Activated naive CD4-positive, alpha-beta T cell treated with anti-CD3 and anti-CD28 coated beads, Interleukin-2, amount 50 U/mL, for 16 hours (primary cell): ENCODE measurements at regions not wholly inside any gene's neighbourhood (a gene's known extent, or its start where the extent isn't known, plus 50 kb on each side); places are given as distances from the start of the nearest gene placed in this dataset.
"Not testable (repeated sequence)": the region's sequence is repeated elsewhere in the genome, so short reads cannot be mapped to it uniquely, and the experiment has no call there.

Experiments
- DNase-seq: peaks from one replicate; pipeline ENCODE4 v3.0.0-alpha.2; 2020

DNA sequence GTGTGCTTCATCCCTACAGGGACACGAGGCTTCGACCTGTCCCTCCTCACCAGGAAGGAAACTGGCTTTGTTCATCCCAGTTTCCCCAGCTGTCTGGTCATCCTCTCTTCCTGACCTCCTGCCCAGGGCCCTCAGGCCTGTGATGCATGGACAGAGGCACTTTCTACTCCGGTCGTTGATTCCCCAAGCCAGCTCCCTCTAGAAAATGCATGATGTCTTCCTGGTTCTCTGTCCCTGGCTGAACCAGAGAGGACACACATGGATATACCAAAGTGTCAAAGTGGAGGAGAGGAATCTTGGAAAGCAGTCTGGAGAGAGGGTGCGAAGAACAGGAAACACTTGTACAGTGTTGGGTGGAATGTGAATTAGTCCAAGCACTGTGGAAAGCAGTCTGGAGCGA lies 501.4 kb downstream of the TMEM121 start:
- not testable (repeated sequence) for DNase-seq

DNA sequence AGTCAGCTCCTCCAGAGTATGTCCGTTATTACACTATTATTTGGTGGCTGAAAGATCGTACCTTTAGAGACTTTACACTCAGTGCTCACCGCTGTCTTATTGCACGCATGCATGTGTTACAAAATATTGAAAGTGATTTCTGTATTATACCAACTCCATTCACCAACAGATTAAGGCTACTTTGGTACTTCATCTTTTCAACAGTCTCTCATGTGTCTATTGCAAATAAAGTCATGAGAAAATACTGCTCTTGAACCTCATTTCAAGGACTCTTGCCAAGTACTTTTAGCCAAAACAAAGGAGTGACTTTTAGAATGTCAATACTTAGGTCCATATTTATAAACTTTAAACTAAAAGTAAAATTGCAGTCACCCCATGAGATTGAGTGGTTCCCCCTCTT lies 503.6 kb downstream of the TMEM121 start:
- DNase-seq, result no peak

- DNase-seq, result no peak
Measured at GRCh38 chr14:106037380-106037779, 511.0 kb downstream of the TMEM121 start.

GRCh38 chr14:106038263-106038662 lies 511.9 kb downstream of the TMEM121 start:
- no peak for DNase-seq

DNA sequence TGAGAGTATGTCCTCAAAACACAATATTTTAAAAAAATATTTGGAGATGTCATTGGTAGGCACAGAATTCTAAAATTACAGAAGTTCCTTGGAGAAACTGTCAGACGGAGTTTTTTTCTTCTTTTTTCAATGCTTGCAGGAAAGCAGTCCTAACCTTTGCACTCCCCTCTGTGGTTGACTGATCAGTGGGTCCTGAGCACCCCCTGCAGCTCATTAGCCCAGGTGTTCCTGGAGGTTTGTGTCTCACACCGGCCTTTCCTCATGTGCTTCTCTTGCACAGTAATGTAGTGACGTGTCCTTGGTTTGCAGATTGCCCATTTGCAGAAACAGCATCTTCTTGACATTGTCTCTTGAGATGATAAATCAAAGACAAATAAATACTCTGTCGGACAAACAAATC lies 513.0 kb downstream of the TMEM121 start:
- DNase-seq, result peak; percentile 80

GRCh38 chr14:106044515-106044914 lies 518.1 kb downstream of the TMEM121 start:
- no peak for DNase-seq

- peak; percentile 84 for DNase-seq
Measured at GRCh38 chr14:106044949-106045596, 518.7 kb downstream of the TMEM121 start.

DNA sequence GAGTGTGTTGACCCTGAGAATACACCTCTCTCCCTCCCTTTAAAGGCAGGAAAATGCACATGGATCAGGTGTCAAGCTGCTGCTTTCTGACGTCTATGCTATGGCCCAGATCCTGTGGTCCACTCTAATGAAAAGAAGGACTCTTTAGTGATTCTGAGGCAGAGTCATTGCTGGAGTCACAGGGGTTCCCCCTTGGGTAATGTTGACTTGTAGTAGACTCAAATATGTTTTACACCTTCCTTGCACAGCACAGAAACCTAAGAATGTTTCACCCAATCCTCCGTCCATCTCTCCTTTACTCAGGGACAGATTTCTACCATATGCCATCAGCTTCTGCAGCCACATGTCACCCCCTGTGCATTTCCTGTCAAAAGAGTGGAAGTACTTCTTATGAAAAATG lies 525.4 kb downstream of the TMEM121 start:
- DNase-seq, result no peak

GRCh38 chr14:106055289-106055688 lies 528.9 kb downstream of the TMEM121 start:
- DNase-seq, result no peak

DNA sequence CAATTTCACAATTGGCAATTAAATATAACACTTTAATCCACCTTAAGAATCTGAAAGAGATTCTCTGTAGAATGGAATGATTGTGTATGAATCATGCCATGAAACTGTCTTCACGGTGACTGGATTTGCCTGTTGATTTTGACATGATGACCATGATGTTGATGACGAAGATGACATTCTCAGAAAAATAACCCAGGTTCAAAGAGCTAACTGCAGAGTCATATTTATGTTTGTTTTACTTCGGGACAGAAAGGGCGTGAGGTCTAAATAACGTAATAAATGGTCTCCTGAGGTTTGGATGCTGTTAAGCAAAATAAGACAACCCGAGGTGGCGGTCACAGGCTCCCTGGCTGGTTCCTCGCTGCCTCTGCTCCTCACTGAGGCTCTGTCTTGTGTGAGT lies 532.0 kb downstream of the TMEM121 start:
- no peak for DNase-seq

DNA sequence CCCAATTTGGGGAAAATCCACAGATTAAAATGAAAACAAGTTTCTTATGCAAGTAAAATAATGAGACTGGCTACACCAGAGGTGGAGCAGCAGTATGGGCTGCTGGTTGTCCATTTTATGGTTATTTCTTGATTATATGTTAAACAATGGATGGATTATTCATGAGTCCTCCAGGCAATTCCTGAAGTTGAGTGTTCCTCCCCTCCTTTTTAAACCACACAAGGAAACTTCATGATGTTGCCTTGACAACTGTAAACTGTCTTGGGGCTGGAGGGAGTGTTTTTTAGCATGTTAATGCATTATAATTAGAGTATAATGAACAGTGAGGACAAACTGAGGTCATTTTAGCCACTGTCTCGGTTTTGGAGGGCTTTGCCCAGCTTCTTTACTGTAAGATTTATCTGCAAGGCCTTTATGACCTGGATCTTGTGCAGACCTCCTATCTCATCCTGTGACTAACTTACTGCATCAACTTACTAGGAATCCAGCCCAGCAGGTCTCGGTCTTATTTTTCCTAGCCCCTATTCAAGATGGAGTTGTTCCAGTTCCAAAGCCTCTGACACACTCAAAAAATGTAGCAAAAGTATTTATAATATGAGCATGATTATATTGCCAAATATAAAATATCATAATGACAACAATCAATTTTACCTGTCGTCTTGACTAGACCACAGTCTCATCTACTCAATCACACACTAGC lies 534.0 kb downstream of the TMEM121 start:
- no peak for DNase-seq

DNA sequence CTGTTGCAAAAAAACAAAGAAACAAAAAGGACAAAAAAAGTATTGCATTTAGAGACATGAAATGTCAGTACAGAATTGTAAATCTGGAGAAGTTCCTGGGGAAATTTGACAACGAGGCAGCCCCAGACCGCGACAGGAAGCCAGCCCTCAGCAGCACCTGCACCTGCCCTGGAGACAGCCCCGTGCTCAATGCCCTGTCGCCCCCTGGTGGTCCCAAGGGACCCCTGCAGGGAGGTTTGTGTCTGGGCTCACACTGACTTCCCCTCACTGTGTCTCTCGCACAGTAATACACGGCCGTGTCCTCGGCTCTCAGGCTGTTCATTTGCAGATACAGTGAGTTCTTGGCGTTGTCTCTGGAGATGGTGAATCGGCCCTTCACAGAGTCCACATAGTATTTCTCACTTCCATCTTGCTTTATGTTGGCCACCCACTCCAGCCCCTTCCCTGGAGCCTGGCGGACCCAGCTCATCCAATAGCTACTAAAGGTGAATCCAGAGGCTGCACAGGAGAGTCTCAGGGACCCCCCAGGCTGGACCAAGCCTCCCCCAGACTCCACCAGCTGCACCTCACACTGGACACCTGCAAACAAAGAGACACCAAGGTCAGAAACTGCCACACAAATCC lies 535.6 kb downstream of the TMEM121 start:
- DNase-seq, result peak; percentile 72

DNA sequence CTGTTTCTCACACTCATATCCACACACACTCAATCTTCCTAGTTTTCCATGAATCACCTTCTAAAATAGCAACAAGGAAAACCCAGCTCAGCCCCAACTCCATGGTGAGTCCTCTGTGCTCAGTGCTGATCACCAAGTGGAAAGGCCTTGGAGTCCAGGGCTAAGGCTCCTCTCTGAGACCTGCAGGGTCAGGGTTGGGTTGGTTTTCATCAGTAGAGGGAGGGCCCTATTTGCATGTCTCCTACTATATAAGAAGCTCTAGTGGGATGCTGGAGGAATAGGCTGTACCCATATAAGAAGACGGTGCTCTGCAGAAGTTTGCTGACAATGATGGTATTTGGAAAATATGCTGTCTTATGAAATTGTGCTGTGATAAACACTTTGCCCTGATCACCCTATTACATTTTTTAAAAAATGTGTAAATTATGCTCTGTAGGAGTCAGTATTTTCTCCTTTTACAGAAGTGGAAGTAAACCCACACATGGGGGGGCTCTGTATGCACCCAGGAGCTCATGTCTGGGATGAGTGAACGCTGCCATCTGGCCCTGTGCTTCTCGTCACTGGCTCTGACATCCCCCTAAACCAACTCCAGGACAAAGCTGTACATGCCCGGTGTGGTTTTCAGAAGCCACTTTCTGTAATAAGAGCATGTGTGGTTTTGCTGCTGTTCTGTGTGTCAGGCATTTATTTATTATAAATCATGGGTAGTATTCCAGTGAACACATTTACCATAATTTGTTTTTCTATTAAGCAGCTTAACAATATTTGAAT lies 536.3 kb downstream of the TMEM121 start:
- no peak for DNase-seq

DNA sequence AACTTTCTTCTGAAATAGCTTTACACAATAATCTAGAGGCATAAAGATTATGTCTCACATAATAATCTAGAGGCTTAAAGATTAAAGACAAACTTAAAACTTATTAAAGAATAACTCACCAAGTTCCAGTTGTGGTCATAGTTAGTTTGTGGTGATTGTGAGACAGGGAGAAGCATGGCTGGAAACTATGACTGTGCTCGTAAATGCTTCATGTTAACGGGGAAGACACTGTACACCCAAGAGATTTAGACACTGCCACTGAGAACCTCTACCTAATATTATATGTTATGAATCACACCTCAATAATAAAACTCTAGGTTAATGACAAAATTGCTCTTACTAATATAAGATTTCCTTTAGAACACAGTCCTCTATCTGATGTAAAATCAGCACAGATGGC lies 541.6 kb downstream of the TMEM121 start:
- DNase-seq, result no peak

DNA sequence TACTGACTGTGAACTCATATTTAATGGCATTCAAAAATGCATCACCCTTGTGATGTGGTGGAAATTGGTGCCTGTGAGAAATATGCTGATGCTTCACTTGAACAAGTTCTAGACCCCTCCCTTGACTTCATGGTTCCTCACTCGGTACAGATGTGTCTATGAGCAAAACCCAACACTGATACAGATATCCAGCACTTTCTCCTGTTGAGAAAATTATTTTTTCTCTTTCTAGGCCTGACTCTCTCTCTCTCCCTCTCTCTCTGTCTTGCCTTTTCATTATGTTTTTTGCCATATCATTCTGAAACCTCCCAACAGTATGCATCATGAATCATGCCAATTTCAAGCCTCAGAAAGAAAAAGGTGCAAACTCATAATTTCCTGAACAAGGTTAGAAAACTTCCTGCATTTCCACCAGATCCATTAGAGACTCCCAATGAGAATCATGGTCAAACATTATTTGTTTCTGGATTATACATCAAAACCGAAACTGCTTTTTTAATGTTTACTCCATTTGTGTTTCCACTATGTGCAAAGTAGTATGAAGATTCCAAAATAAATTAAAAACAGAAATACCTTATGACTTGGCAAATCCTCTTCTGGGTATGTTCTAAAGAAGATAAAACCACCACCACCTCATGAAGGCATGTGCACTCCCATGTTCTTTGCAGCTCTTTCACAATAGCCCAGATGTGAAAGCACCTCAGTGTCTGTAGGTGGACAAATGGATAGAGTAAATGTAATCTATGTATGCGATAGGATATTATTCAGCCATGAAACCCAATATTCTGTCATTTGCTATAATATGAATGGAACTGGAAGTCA lies 543.6 kb downstream of the TMEM121 start:
- no peak for DNase-seq

GRCh38 chr14:106080922-106081321 lies 554.5 kb downstream of the TMEM121 start:
- DNase-seq, result no peak

DNA sequence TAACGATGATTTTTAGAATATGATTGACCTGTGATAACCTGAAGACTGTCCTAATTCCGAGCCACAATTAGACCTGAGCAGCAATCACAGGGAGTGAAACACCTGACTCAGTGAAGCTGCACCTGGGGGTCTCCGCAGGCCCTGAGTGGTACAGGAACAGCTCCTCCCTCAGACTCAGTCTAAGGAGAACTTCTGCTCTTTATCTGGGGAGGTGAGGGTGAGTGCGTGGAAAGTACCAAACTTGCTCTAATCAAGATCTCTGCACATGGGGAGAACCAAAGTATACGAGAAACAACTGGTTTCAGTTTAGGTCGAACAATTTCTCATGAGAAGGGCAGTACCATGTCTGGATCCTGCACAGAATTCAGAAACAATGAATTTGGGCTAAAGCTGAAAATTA lies 555.3 kb downstream of the TMEM121 start:
- DNase-seq, result not testable (repeated sequence)

- no peak for DNase-seq
Measured at GRCh38 chr14:106083082-106083481, 556.7 kb downstream of the TMEM121 start.

DNA sequence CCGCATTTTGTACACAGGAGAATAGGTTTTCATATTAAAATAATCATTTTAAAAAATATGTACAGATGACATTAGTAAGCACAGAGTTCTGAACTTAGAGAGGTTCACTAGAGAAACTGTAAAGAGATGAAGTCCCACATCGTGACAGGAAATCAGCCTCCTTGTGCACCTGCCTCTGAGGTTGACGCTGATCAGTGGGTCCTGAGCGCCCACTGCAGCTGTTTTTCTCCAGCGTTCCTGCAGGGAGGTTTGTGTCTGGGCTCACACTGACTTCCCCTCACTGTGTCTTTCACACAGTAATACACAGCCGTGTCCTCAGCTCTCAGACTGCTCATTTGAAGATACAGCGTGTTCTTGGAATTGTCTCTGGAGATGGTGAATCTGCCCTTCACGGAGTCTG lies 561.5 kb downstream of the TMEM121 start:
- no peak for DNase-seq

GRCh38 chr14:106088860-106089259 lies 562.5 kb downstream of the TMEM121 start:
- DNase-seq, result not testable (repeated sequence)

- peak; percentile 74 for DNase-seq
Measured at GRCh38 chr14:106094654-106095189, 568.3 kb downstream of the TMEM121 start.

DNA sequence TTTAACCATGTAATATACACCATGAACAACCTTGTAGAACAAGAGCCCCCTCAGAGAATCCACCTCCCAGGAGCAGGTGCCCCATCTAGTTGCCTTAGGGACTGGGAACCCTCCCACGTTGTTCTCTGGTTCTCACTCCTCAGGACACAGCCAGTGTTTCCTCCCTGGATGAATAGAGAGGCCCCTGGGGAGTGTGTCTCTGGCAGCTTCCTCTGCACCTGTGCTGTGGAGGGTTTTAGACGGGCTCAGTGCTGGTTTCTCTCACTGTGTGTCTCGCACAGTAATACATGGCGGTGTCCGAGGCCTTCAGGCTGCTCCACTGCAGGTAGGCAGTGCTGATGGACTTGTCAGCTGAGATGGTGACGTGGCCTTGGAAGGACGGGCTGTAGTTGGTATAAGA lies 581.3 kb downstream of the TMEM121 start:
- no peak for DNase-seq
